SK-N-SH treated with all-trans-retinoic acid at 6 μM for 48 hours (cell line): ENCODE measurements at regions not wholly inside any gene's neighbourhood (a gene's known extent, or its start where the extent isn't known, plus 50 kb on each side); places are given as distances from the start of the nearest gene placed in this dataset.
"Not testable (repeated sequence)": the region's sequence is repeated elsewhere in the genome, so short reads cannot be mapped to it uniquely, and the experiment has no call there.

Experiments used
- ATAC-seq: fragments of 200-7000 bp; cut with Tn5 transposase; 3 replicates; pipeline ENCODE4 v1.9.1; 2020; ENCODE audit warnings: mild to moderate bottlenecking, moderate library complexity
- ARNTL ChIP-seq: fragments of 450-650 bp; formaldehyde crosslinking; IDR thresholded peaks from 2 replicates; pipeline ENCODE4 v1.5.0; 2020; ENCODE audit warnings: low read depth, mild to moderate bottlenecking, moderate library complexity, borderline replicate concordance
- BACH2 ChIP-seq: fragments of 250-450 bp; sonication (Bioruptor Pico); IDR thresholded peaks from 2 replicates; pipeline ENCODE4 v1.9.0; 2021; ENCODE audit warnings: mild to moderate bottlenecking, borderline replicate concordance
- ESRRG ChIP-seq: fragments of 250-450 bp; sonication (Bioruptor Pico); IDR thresholded peaks from 2 replicates; pipeline ENCODE4 v1.6.1; 2021; ENCODE audit warnings: mild to moderate bottlenecking
- GLIS3 ChIP-seq: fragments of 250-450 bp; sonication (Bioruptor Pico); IDR thresholded peaks from 2 replicates; pipeline ENCODE4 v1.5.0; 2020; ENCODE audit warnings: mild to moderate bottlenecking, moderate library complexity
- ISL1 ChIP-seq: fragments of 250-450 bp; sonication (Bioruptor Pico); IDR thresholded peaks from 2 replicates; pipeline ENCODE4 v2.1.2; 2022; ENCODE audit warnings: mild to moderate bottlenecking, moderate library complexity
- OSR1 ChIP-seq: fragments of 250-450 bp; sonication (Bioruptor Pico); IDR thresholded peaks from 2 replicates; pipeline ENCODE4 v1.8.0; 2022; ENCODE audit warnings: moderate library complexity, mild to moderate bottlenecking, inconsistent platforms
- RARB ChIP-seq: fragments of 250-450 bp; sonication (Bioruptor Pico); IDR thresholded peaks from 2 replicates; pipeline ENCODE4 v1.8.0; 2021; ENCODE audit warnings: mild to moderate bottlenecking, moderate library complexity
- SNAI2 ChIP-seq: fragments of 250-450 bp; sonication (Bioruptor Pico); IDR thresholded peaks from 2 replicates; pipeline ENCODE4 v1.5.0; 2020; ENCODE audit warnings: mild to moderate bottlenecking, moderate library complexity
- ZC3H10 ChIP-seq: fragments of 250-450 bp; sonication (Bioruptor Pico); IDR thresholded peaks from 2 replicates; pipeline ENCODE4 v1.5.1; 2021; ENCODE audit warnings: mild to moderate bottlenecking, moderate library complexity
- ZFP3 ChIP-seq: fragments of 250-450 bp; sonication (Bioruptor Pico); IDR thresholded peaks from 2 replicates; pipeline ENCODE4 v1.5.0; 2020; ENCODE audit warnings: mild to moderate bottlenecking, moderate library complexity
- ZFP30 ChIP-seq: fragments of 450-650 bp; formaldehyde crosslinking; IDR thresholded peaks from 2 replicates; pipeline ENCODE4 v1.5.0; 2022; ENCODE audit warnings: mild to moderate bottlenecking, moderate library complexity
- ZNF565 ChIP-seq: fragments of 450-650 bp; formaldehyde crosslinking; conservative IDR thresholded peaks from 2 replicates; pipeline ENCODE4 v1.5.0; 2020; ENCODE audit warnings: low read depth, mild to moderate bottlenecking, moderate library complexity
- ZNF70 ChIP-seq: fragments of 450-650 bp; formaldehyde crosslinking; IDR thresholded peaks from 2 replicates; pipeline ENCODE4 v1.5.0; 2020; ENCODE audit warnings: mild to moderate bottlenecking, moderate library complexity
- TF ChIP-seq, protein P1 (sequence below): fragments of 250-450 bp; sonication (Bioruptor Pico); IDR thresholded peaks from 2 replicates; pipeline ENCODE4 v1.5.0; 2020; ENCODE audit warnings: mild to moderate bottlenecking, moderate library complexity
- TF ChIP-seq, protein P2 (sequence below): fragments of 250-450 bp; sonication (Bioruptor Pico); IDR thresholded peaks from 2 replicates; pipeline ENCODE4 v1.5.1; 2020; ENCODE audit warnings: low read depth, mild to moderate bottlenecking, moderate library complexity
- TF ChIP-seq, protein P3 (sequence below): fragments of 250-450 bp; sonication (Bioruptor Pico); IDR thresholded peaks from 2 replicates; pipeline ENCODE4 v1.8.0; 2020; ENCODE audit warnings: mild to moderate bottlenecking, moderate library complexity, borderline replicate concordance

DNA sequence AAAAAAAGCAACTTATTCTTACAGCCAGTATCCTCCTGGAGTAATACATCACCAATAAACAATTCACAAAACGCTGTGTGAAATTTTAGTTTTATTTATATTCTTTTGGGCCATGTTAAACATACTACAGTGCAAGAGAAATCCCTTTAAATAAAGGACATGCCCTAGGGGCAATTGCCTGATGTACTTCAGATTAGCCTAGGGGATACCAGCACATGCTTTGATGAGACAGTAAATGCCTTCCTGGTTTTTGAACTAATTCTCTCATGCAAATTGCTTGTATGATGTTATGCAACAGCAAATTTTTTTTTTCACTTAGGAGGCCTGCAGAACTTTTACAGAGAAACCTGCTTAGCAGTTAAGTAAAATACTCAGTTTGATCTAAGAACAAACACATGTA lies 711.9 kb upstream of the FRG1 start:
- TF ChIP-seq ARNTL (CRISPR knock-in tag) = no peak
- TF ChIP-seq, protein P1, sequence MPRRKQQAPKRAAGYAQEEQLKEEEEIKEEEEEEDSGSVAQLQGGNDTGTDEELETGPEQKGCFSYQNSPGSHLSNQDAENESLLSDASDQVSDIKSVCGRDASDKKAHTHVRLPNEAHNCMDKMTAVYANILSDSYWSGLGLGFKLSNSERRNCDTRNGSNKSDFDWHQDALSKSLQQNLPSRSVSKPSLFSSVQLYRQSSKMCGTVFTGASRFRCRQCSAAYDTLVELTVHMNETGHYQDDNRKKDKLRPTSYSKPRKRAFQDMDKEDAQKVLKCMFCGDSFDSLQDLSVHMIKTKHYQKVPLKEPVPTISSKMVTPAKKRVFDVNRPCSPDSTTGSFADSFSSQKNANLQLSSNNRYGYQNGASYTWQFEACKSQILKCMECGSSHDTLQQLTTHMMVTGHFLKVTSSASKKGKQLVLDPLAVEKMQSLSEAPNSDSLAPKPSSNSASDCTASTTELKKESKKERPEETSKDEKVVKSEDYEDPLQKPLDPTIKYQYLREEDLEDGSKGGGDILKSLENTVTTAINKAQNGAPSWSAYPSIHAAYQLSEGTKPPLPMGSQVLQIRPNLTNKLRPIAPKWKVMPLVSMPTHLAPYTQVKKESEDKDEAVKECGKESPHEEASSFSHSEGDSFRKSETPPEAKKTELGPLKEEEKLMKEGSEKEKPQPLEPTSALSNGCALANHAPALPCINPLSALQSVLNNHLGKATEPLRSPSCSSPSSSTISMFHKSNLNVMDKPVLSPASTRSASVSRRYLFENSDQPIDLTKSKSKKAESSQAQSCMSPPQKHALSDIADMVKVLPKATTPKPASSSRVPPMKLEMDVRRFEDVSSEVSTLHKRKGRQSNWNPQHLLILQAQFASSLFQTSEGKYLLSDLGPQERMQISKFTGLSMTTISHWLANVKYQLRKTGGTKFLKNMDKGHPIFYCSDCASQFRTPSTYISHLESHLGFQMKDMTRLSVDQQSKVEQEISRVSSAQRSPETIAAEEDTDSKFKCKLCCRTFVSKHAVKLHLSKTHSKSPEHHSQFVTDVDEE (CRISPR knock-in tag) = no peak
- no peak for TF ChIP-seq BACH2 (CRISPR knock-in tag)
- no peak for TF ChIP-seq ZC3H10 (CRISPR knock-in tag)
- TF ChIP-seq ZFP3 (CRISPR knock-in tag) = no peak
- TF ChIP-seq, protein P2, sequence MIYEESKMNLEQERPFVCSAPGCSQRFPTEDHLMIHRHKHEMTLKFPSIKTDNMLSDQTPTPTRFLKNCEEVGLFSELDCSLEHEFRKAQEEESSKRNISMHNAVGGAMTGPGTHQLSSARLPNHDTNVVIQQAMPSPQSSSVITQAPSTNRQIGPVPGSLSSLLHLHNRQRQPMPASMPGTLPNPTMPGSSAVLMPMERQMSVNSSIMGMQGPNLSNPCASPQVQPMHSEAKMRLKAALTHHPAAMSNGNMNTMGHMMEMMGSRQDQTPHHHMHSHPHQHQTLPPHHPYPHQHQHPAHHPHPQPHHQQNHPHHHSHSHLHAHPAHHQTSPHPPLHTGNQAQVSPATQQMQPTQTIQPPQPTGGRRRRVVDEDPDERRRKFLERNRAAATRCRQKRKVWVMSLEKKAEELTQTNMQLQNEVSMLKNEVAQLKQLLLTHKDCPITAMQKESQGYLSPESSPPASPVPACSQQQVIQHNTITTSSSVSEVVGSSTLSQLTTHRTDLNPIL (CRISPR knock-in tag) = no peak
- TF ChIP-seq ZNF565 (CRISPR knock-in tag) = no peak
- TF ChIP-seq GLIS3 (CRISPR knock-in tag) = no peak
- no peak for TF ChIP-seq ZFP30 (CRISPR knock-in tag)
- TF ChIP-seq ISL1 (CRISPR knock-in tag) = no peak
- no peak for ATAC-seq

DNA sequence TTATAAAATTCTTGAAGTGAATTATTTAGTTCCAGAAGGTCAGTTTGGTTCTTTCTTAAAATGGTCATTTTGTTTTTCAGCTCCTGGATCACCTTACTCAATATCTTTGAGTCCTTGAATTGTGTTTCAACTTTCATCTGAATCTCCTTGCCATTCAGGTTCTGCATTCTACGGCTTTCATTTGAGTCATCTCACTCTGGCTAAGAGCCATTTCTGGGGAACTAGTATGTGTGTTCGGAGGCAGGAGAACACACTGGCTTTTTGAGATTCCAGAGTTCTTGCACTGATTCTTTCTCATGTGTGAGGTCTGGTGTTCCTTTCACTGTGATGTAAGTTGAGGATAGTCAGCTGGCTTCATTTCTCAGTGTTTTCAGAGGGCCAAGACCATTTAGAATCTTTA lies 708.4 kb upstream of the FRG1 start:
- TF ChIP-seq ZFP3 (CRISPR knock-in tag) (no peak), ZNF565 (CRISPR knock-in tag) (no peak)
- TF ChIP-seq, protein P1 (CRISPR knock-in tag) = no peak
- ATAC-seq = no peak

DNA sequence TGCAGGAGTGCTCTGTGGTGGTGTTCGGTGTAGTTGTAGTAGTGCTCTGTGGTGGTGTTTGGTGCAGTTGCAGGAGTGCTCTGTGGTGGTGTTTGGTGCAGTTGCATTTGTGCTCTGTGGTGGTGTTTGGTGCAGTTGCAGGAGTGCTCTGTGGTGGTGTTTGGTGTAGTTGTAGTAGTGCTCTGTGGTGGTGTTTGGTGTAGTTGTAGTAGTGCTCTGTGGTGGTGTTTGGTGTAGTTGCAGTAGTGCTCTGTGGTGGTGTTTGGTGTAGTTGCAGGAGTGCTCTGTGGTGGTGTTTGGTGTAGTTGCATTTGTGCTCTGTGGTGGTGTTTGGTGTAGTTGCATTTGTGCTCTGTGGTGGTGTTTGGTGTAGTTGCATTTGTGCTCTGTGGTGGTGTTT lies 706.9 kb upstream of the FRG1 start:
- ATAC-seq = not testable (repeated sequence)

GRCh38 chr4:189234948-189235347 lies 705.7 kb upstream of the FRG1 start:
- ATAC-seq = not testable (repeated sequence)

- no peak for ATAC-seq
- no peak for TF ChIP-seq OSR1 (CRISPR knock-in tag)
- no peak for TF ChIP-seq ZFP3 (CRISPR knock-in tag)
- TF ChIP-seq RARB = no peak
- TF ChIP-seq, protein P3, sequence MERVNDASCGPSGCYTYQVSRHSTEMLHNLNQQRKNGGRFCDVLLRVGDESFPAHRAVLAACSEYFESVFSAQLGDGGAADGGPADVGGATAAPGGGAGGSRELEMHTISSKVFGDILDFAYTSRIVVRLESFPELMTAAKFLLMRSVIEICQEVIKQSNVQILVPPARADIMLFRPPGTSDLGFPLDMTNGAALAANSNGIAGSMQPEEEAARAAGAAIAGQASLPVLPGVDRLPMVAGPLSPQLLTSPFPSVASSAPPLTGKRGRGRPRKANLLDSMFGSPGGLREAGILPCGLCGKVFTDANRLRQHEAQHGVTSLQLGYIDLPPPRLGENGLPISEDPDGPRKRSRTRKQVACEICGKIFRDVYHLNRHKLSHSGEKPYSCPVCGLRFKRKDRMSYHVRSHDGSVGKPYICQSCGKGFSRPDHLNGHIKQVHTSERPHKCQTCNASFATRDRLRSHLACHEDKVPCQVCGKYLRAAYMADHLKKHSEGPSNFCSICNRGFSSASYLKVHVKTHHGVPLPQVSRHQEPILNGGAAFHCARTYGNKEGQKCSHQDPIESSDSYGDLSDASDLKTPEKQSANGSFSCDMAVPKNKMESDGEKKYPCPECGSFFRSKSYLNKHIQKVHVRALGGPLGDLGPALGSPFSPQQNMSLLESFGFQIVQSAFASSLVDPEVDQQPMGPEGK (CRISPR knock-in tag) = no peak
- no peak for TF ChIP-seq ZNF70 (CRISPR knock-in tag)
- no peak for TF ChIP-seq ISL1 (CRISPR knock-in tag)
- no peak for TF ChIP-seq ZNF565 (CRISPR knock-in tag)
- TF ChIP-seq ESRRG (CRISPR knock-in tag) = no peak
- no peak for TF ChIP-seq SNAI2 (CRISPR knock-in tag)
These were observed 705.1 kb upstream of the FRG1 start for GRCh38 chr4:189235599-189235998.

- not testable (repeated sequence) for ATAC-seq
These were observed 704.4 kb upstream of the FRG1 start for GRCh38 chr4:189236321-189236720.
